Keratinocyte (primary cell): ENCODE measurements at regions not wholly inside any gene's neighbourhood (a gene's known extent, or its start where the extent isn't known, plus 50 kb on each side); places are given as distances from the start of the nearest gene placed in this dataset.

ENCODE experiments used
- CTCF ChIP-seq, 3 experiments: IDR thresholded peaks in 1 of 3; conservative IDR thresholded peaks in 1 of 3; optimal IDR thresholded peaks in 1 of 3; 2 replicates in 2 of 3; 3 replicates in 1 of 3; pipeline versions ENCODE3 to v1.5.1; 2011; ENCODE audit warnings: low read length in 3 of 3, mild to moderate bottlenecking in 3 of 3, moderate library complexity in 2 of 3, control low read depth in 1 of 3, inconsistent platforms in 1 of 3; ENCODE audit not compliant: insufficient read depth in 2 of 3; ENCODE audit errors: extremely low read depth in 1 of 3
- EZH2 ChIP-seq: IDR thresholded peaks from one replicate; pipeline ENCODE4 v1.6.1; 2012; ENCODE audit warnings: inconsistent platforms, mild to moderate bottlenecking, low read length, moderate library complexity

GRCh38 chr2:8582651-8583399 lies 99.0 kb upstream of the ID2 start:
- TF ChIP-seq CTCF (optimal IDR thresholded peaks at IDR 0.05 in 1 of 3, IDR thresholded peaks at IDR 0.05 in 1 of 3, conservative IDR thresholded peaks at IDR 0.05 in 1 of 3; ENCODE audit: extremely low read depth in 1 of 3, insufficient read depth in 2 of 3, low read length in 3 of 3): no peak
- TF ChIP-seq EZH2: no peak
